ENCODE measurements at regions not wholly inside any gene's neighbourhood (a gene's known extent, or its start where the extent isn't known, plus 50 kb on each side); places are given as distances from the start of the nearest gene placed in this dataset.

GRCh38 chr2:37425408-37425807 is 81.0 kb downstream of the QPCT start:
- POLR2A ChIA-PET: interaction anchor here (0.7 to 1.0 kb wide), 2 partner anchors 10 to 18 kb away, joined by 3 read pairs; no protein-coding TSS in a partner anchor
- H3K4me1 Mint-ChIP-seq: no peaks in the 10 kb centered on the region
- CTCF ChIA-PET: interaction anchor here (1.4 kb wide), 1 partner anchor 13 kb away, joined by 8 read pairs; no protein-coding TSS in a partner anchor
- no peaks in the 10 kb centered on the region for H3K36me3 Mint-ChIP-seq (ENCODE audit: low read depth)
- no peak overlapping the region for H3K27ac Mint-ChIP-seq
- peaks cover 2% of the 10 kb centered on the region for H3K27me3 Mint-ChIP-seq
- no peak overlapping the region for H3K4me3 Mint-ChIP-seq
- no peak for DNase-seq
- no peaks in the 10 kb centered on the region for H3K9me3 Mint-ChIP-seq

GRCh38 chr2:37427241-37427640 is 82.8 kb downstream of the QPCT start:
- no peaks in the 10 kb centered on the region for H3K4me1 Mint-ChIP-seq
- no peaks in the 10 kb centered on the region for H3K36me3 Mint-ChIP-seq (ENCODE audit: low read depth)
- ChIA-PET CTCF (no interaction called here), POLR2A (no interaction called here)
- DNase-seq: no peak
- no peaks in the 10 kb centered on the region for H3K9me3 Mint-ChIP-seq
- H3K27ac Mint-ChIP-seq: no peak overlapping the region
- H3K27me3 Mint-ChIP-seq: peaks cover 3% of the 10 kb centered on the region
- H3K4me3 Mint-ChIP-seq: no peak overlapping the region

- H3K36me3 Mint-ChIP-seq (ENCODE audit: low read depth): no peaks in the 10 kb centered on the region
Observed at GRCh38 chr2:37436323-37436722, 91.9 kb downstream of the QPCT start.

GRCh38 chr2:37439131-37439642 is 94.8 kb downstream of the QPCT start:
- CTCF ChIA-PET: no interaction called here
- H3K27ac Mint-ChIP-seq: no peak overlapping the region
- no peak overlapping the region for H3K4me3 Mint-ChIP-seq
- no peak for DNase-seq
- POLR2A ChIA-PET: no interaction called here
- H3K36me3 Mint-ChIP-seq (ENCODE audit: low read depth): no peaks in the 10 kb centered on the region
- no peaks in the 10 kb centered on the region for H3K4me1 Mint-ChIP-seq
- peaks cover 3% of the 10 kb centered on the region for H3K9me3 Mint-ChIP-seq
- peaks cover 17% of the 10 kb centered on the region for H3K27me3 Mint-ChIP-seq

More at GRCh38 chr2:37436323-37436722, 91.9 kb downstream of the QPCT start:
- Mint-ChIP-seq H3K27me3 (peaks cover 23% of the 10 kb centered on the region), H3K27ac (no peak overlapping the region), H3K4me3 (no peak overlapping the region), H3K9me3 (no peaks in the 10 kb centered on the region), H3K4me1 (no peaks in the 10 kb centered on the region)
- ChIA-PET POLR2A (no interaction called here), CTCF (interaction anchor here (0.6 to 1.6 kb wide), 2 partner anchors 40 to 396 kb away, joined by 3 read pairs; no protein-coding TSS in a partner anchor)
- DNase-seq: no peak

GRCh38 chr2:37441055-37441454 is 96.6 kb downstream of the QPCT start:
- Mint-ChIP-seq H3K9me3 (peaks cover 3% of the 10 kb centered on the region), H3K4me3 (no peak overlapping the region), H3K36me3 (ENCODE audit: low read depth) (no peaks in the 10 kb centered on the region), H3K4me1 (no peaks in the 10 kb centered on the region), H3K27me3 (peaks cover 11% of the 10 kb centered on the region), H3K27ac (no peak overlapping the region)
- ChIA-PET CTCF (no interaction called here), POLR2A (no interaction called here)
- DNase-seq: no peak

- no peaks in the 10 kb centered on the region for H3K4me1 Mint-ChIP-seq
- POLR2A ChIA-PET: no interaction called here
- CTCF ChIA-PET: no interaction called here
- no peak for DNase-seq
- peaks cover 7% of the 10 kb centered on the region for H3K27me3 Mint-ChIP-seq
- H3K4me3 Mint-ChIP-seq: no peak overlapping the region
- H3K9me3 Mint-ChIP-seq: peaks cover 3% of the 10 kb centered on the region
- H3K36me3 Mint-ChIP-seq (ENCODE audit: low read depth): no peaks in the 10 kb centered on the region
- H3K27ac Mint-ChIP-seq: no peak overlapping the region
Observed at GRCh38 chr2:37443082-37443481, 98.7 kb downstream of the QPCT start.

GRCh38 chr2:37447446-37447845 is 103.0 kb downstream of the QPCT start:
- POLR2A ChIA-PET: no interaction called here
- no peak for DNase-seq
- CTCF ChIA-PET: no interaction called here
- Mint-ChIP-seq H3K36me3 (ENCODE audit: low read depth) (peaks cover 4% of the 10 kb centered on the region), H3K9me3 (peaks cover 3% of the 10 kb centered on the region), H3K27ac (no peak overlapping the region), H3K4me1 (peaks cover 3% of the 10 kb centered on the region), H3K4me3 (no peak overlapping the region), H3K27me3 (peaks cover 6% of the 10 kb centered on the region)

GRCh38 chr2:37448342-37449120 is 104.1 kb downstream of the QPCT start:
- DNase-seq: no peak
- peaks cover 11% of the 10 kb centered on the region for H3K4me1 Mint-ChIP-seq
- no peak overlapping the region for H3K4me3 Mint-ChIP-seq
- H3K27ac Mint-ChIP-seq: no peak overlapping the region
- ChIA-PET CTCF (no interaction called here), POLR2A (no interaction called here)
- peaks cover 3% of the 10 kb centered on the region for H3K27me3 Mint-ChIP-seq
- H3K36me3 Mint-ChIP-seq (ENCODE audit: low read depth): peaks cover 7% of the 10 kb centered on the region
- H3K9me3 Mint-ChIP-seq: peaks cover 5% of the 10 kb centered on the region

- Mint-ChIP-seq H3K36me3 (ENCODE audit: low read depth) (peaks cover 7% of the 10 kb centered on the region), H3K4me1 (peaks cover 11% of the 10 kb centered on the region), H3K4me3 (no peak overlapping the region), H3K27me3 (peaks cover 3% of the 10 kb centered on the region), H3K27ac (no peak overlapping the region), H3K9me3 (peaks cover 6% of the 10 kb centered on the region)
- ChIA-PET CTCF (no interaction called here), POLR2A (interaction anchor here (1.1 kb wide), 1 partner anchor 125 kb away, joined by 3 read pairs; the partner anchor contains the start of gene PRKD3)
- no peak for DNase-seq
Observed at GRCh38 chr2:37449761-37450296, 105.4 kb downstream of the QPCT start.

GRCh38 chr2:37453027-37453426 is 108.6 kb downstream of the QPCT start:
- H3K4me3 Mint-ChIP-seq: no peak overlapping the region
- peaks cover 3% of the 10 kb centered on the region for H3K27me3 Mint-ChIP-seq
- POLR2A ChIA-PET: interaction anchor here (0.8 to 1.4 kb wide), 2 partner anchors 48 to 170 kb away, joined by 3 read pairs; no protein-coding TSS in a partner anchor
- peaks cover 31% of the 10 kb centered on the region for H3K4me1 Mint-ChIP-seq
- no peak overlapping the region for H3K27ac Mint-ChIP-seq
- no peak for DNase-seq
- H3K36me3 Mint-ChIP-seq (ENCODE audit: low read depth): peaks cover 11% of the 10 kb centered on the region
- peaks cover 12% of the 10 kb centered on the region for H3K9me3 Mint-ChIP-seq
- CTCF ChIA-PET: interaction anchor here (1.1 kb wide), 1 partner anchor 380 kb away, joined by 3 read pairs; no protein-coding TSS in a partner anchor

GRCh38 chr2:37454851-37455762 is 110.7 kb downstream of the QPCT start:
- ChIA-PET CTCF (interaction anchor here (1.3 kb wide), 1 partner anchor 81 kb away, joined by 3 read pairs; no protein-coding TSS in a partner anchor), POLR2A (interaction anchor here (0.9 kb wide), 1 partner anchor 34 kb away, joined by 3 read pairs; no protein-coding TSS in a partner anchor)
- DNase-seq: no peak
- Mint-ChIP-seq H3K36me3 (ENCODE audit: low read depth) (peaks cover 13% of the 10 kb centered on the region), H3K27me3 (no peaks in the 10 kb centered on the region), H3K4me3 (no peak overlapping the region), H3K9me3 (peaks cover 12% of the 10 kb centered on the region), H3K27ac (no peak overlapping the region), H3K4me1 (peaks cover 42% of the 10 kb centered on the region)

- peaks cover 13% of the 10 kb centered on the region for H3K36me3 Mint-ChIP-seq (ENCODE audit: low read depth)
- peaks cover 47% of the 10 kb centered on the region for H3K4me1 Mint-ChIP-seq
- peak overlapping the region; percentile 52 for H3K27ac Mint-ChIP-seq
- no peak overlapping the region for H3K4me3 Mint-ChIP-seq
- H3K9me3 Mint-ChIP-seq: peaks cover 12% of the 10 kb centered on the region
- no peaks in the 10 kb centered on the region for H3K27me3 Mint-ChIP-seq
- ChIA-PET POLR2A (interaction anchor here (0.9 kb wide), 1 partner anchor 33 kb away, joined by 3 read pairs; no protein-coding TSS in a partner anchor), CTCF (no interaction called here)
- DNase-seq: peak; percentile 54
Observed at GRCh38 chr2:37456479-37456878, 112.0 kb downstream of the QPCT start.
